MG63 (cell line): ENCODE measurements at regions not wholly inside any gene's neighbourhood (a gene's known extent, or its start where the extent isn't known, plus 50 kb on each side); places are given as distances from the start of the nearest gene placed in this dataset.
A peak's percentile ranks its signal among the peaks of the same experiment; 100 is the strongest.

ENCODE experiments used
- DNase-seq: peaks from one replicate; pipeline ENCODE4 v3.0.0-alpha.2; 2020
- H3K27me3 ChIP-seq: fragments of 250-450 bp; sonication (Bioruptor Pico); 2 replicates; pipeline ENCODE4 v1.5.1; 2020; ENCODE audit warnings: mild to moderate bottlenecking, moderate library complexity
- H3K36me3 ChIP-seq: fragments of 250-450 bp; sonication (Bioruptor Pico); 2 replicates; pipeline ENCODE4 v1.5.1; 2020; ENCODE audit warnings: mild to moderate bottlenecking, moderate library complexity
- H3K4me3 ChIP-seq: fragments of 250-450 bp; sonication (Bioruptor Pico); 2 replicates; pipeline ENCODE4 v1.5.1; 2020; ENCODE audit warnings: mild to moderate bottlenecking, moderate library complexity
- H3K9me3 ChIP-seq: fragments of 250-450 bp; sonication (Bioruptor Pico); 2 replicates; pipeline ENCODE4 v1.5.1; 2020; ENCODE audit warnings: mild to moderate bottlenecking, moderate library complexity

DNA sequence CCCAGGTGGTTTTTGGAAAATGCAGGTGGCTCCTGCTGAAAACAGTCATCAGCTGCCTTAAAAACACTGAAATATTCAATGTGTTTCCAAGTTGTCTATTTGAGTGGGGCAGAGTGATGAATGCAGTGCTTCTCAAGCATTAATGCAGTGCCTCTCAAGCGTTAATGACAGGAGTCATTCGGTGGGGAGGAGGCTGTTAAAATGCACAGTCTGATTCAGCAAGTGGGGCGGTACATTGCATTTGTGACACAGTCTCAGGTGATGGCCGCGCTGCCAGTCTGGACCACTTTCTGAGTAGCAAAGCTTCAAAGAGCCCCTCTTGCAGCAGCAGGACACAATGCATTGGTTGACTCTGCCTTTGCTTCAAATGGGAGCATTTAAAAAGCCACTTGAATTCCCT, 231.4 kb upstream of the RGPD4 start:
- no peak overlapping the region for H3K4me3 ChIP-seq
- no peaks in the 10 kb centered on the region for H3K27me3 ChIP-seq
- no peaks in the 10 kb centered on the region for H3K9me3 ChIP-seq
- DNase-seq = no peak
- no peaks in the 10 kb centered on the region for H3K36me3 ChIP-seq

DNA sequence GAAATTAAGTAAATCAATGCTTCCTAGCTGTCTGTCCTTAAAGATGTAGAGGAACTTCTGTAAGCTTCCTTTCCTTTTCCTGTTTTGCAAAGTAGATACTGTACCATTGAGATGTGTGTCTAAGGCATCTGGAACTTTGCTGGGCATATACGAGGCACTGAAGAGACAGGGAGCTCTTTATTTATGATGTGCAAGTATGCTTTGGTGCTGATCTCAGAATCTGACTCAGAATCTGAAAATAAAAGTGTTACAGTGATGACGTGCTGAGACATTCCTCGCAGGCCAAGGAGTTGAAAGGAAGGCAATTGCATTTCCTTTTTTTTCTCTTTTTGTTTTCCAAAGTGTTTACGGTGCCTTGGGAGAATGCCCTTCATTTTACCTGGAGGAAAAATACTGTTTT, 230.9 kb upstream of the RGPD4 start:
- H3K27me3 ChIP-seq = no peaks in the 10 kb centered on the region
- no peak overlapping the region for H3K4me3 ChIP-seq
- H3K9me3 ChIP-seq = no peaks in the 10 kb centered on the region; the same call in 1 of the 2 replicates
- peak; percentile 18 for DNase-seq
- H3K36me3 ChIP-seq = no peaks in the 10 kb centered on the region

- DNase-seq = no peak
- H3K36me3 ChIP-seq = no peaks in the 10 kb centered on the region
- no peak overlapping the region for H3K4me3 ChIP-seq
- H3K27me3 ChIP-seq = no peaks in the 10 kb centered on the region
- H3K9me3 ChIP-seq = peaks cover 3% of the 10 kb centered on the region; the same call in 1 of the 2 replicates
Measured at GRCh38 chr2:107597507-107597906, 229.2 kb upstream of the RGPD4 start.

DNA sequence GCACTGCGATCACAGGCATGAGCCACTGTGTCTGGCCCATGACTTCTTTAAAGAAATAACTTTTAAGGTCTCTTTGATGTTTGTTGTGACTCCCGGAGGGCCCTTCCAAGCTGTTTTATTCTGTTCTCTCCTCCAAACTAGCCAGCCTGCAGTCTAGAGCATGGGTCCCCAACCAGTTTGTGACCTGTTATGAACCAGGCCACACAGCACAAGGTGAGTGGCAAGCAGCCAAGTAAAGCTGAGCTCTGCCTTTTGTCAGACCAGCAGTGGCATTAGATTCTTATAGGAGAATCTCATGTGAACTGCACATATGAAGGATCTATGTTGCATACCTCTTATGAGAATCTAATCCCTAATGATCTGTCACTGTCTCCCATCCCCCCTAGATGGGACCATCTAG, 223.9 kb upstream of the RGPD4 start:
- Histone ChIP-seq H3K27me3 (no peaks in the 10 kb centered on the region), H3K9me3 (peaks cover 3% of the 10 kb centered on the region; the same call in 1 of the 2 replicates), H3K36me3 (no peaks in the 10 kb centered on the region), H3K4me3 (no peak overlapping the region)
- no peak for DNase-seq

DNA sequence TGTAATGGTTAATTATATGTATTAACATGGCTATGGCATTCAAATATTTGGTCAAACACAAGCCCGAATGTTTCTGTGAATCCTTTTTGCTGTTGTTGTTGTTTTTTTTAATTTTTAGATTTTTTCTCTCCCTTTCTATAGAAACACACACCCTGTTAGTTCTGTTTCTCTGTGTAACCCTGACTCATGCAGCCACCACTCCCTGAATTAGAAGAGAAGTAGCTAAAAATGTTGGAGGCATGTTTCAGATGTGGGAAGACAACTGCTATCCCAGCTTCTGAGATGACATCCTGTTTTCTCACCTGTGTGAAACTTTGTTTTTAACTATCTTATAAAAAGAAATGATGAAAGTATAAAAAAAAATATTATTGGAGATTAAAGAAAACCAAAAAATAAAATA, 219.6 kb upstream of the RGPD4 start:
- Histone ChIP-seq H3K36me3 (no peaks in the 10 kb centered on the region), H3K27me3 (no peaks in the 10 kb centered on the region), H3K4me3 (no peak overlapping the region), H3K9me3 (no peaks in the 10 kb centered on the region)
- no peak for DNase-seq

DNA sequence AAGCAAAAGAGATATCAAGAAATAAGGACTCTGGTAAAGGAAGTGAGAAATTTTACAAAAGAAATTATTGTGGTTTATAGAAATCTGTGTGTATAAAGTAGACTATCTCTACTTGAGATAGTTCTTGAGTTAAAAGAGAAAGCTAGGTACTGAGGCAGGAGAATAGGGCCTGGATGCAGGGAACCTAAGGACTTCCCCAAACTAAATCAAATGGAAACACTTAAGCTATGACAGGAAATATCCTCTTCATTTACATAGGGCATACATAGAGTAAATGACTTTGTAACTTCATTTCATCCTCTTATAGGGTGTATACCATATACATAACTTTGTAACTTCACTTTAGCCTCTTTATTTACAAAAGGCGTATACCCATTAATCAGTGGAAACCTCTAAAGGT, 219.2 kb upstream of the RGPD4 start:
- Histone ChIP-seq H3K27me3 (no peaks in the 10 kb centered on the region), H3K4me3 (no peak overlapping the region), H3K36me3 (no peaks in the 10 kb centered on the region), H3K9me3 (no peaks in the 10 kb centered on the region)
- no peak for DNase-seq

- H3K27me3 ChIP-seq = no peaks in the 10 kb centered on the region
- DNase-seq = no peak
- H3K9me3 ChIP-seq = peaks cover 3% of the 10 kb centered on the region; the same call in 1 of the 2 replicates
- no peaks in the 10 kb centered on the region for H3K36me3 ChIP-seq
- H3K4me3 ChIP-seq = no peak overlapping the region
Measured at GRCh38 chr2:107615039-107615438, 211.7 kb upstream of the RGPD4 start.

GRCh38 chr2:107618769-107619168, 207.9 kb upstream of the RGPD4 start:
- Histone ChIP-seq H3K4me3 (no peak overlapping the region), H3K9me3 (peaks cover 3% of the 10 kb centered on the region; the same call in 1 of the 2 replicates), H3K27me3 (no peaks in the 10 kb centered on the region), H3K36me3 (no peaks in the 10 kb centered on the region)
- no peak for DNase-seq

DNA sequence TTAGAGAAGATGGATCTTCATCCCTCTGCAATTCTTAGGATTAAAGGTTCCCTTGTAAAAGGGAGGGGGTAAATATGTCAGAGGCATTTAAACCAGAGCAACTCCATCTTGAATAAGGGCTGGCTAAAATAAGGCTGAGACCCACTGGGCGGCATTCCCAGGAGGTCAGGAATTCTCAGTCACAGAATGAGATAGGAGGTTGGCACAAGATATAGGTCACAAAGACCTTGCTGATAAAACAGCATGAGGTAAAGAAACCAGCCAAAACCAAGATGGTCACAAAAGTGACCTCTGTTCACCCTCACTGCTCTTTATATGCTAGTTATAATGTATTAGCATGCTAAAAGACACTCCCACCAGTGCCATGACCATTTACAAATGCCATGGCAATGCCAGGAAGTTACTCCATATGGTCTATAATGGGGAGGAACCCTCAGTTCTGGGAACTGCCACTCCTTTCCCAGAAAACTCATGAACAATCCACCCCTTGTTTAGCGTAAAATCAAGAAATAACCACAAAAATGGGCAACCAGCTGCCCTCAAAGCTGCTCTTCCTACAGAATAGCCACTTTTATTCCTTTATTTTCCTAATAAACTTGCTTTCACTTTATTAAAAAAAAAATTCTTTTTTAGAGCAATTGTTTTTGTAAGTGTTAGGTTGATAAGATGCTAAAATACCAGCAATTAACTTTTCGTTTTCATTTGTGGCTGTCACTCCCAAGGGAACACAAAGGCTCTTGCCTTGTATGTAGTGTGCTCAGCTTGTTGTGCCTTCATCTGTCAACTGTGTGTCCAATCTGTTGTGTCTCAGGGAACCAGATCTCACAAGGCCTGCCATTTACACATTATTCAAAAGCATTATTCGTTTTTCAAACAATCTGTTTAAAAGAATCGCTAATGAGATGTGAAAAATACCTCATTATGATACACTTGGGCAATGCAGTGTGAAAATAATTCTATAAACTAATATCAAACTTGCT, 205.2 kb upstream of the RGPD4 start:
- H3K4me3 ChIP-seq = no peak overlapping the region
- DNase-seq = no peak

DNA sequence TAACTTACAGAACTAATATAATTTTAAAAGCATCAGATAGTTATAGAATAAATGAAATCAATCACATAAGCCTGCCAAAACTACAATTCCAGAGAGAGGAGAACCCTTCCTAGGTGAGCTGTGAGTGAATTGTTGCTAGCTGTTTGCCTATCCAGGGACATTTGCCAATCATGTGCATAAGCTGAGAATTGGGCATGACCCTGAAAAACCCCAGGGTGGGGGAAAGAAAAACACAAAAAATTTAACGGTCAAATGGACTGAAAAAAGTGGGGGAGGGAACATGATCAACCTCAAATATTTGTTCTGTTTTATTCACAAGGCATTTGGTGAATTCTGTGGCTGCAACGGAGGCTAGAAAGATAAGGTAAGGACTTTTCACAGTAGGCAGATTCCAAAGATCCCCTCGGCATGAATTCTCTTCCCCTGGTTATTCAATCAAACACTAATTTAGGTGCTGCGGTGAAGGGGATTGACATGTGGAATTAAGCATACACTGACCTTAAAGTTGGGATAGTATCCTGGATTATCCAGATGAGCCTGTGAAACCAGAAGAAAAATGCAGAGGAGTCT, 203.9 kb upstream of the RGPD4 start:
- H3K4me3 ChIP-seq = no peak overlapping the region
- H3K9me3 ChIP-seq = peaks cover 3% of the 10 kb centered on the region; the same call in 1 of the 2 replicates
- no peaks in the 10 kb centered on the region for H3K27me3 ChIP-seq
- no peak for DNase-seq
- H3K36me3 ChIP-seq = no peaks in the 10 kb centered on the region

More for the DNA sequence above, 205.2 kb upstream of the RGPD4 start:
- Histone ChIP-seq H3K27me3 (no peaks in the 10 kb centered on the region), H3K9me3 (peaks cover 3% of the 10 kb centered on the region; the same call in 1 of the 2 replicates), H3K36me3 (no peaks in the 10 kb centered on the region)

- DNase-seq = no peak
- no peak overlapping the region for H3K4me3 ChIP-seq
- no peaks in the 10 kb centered on the region for H3K36me3 ChIP-seq
- H3K27me3 ChIP-seq = no peaks in the 10 kb centered on the region
- H3K9me3 ChIP-seq = peaks cover 4% of the 10 kb centered on the region
Measured at GRCh38 chr2:107625982-107626381, 200.7 kb upstream of the RGPD4 start.

- no peaks in the 10 kb centered on the region for H3K27me3 ChIP-seq
- H3K36me3 ChIP-seq = no peaks in the 10 kb centered on the region
- no peak for DNase-seq
- H3K9me3 ChIP-seq = peaks cover 7% of the 10 kb centered on the region
- H3K4me3 ChIP-seq = no peak overlapping the region
Measured at GRCh38 chr2:107627164-107627563, 199.5 kb upstream of the RGPD4 start.

GRCh38 chr2:107627926-107628325, 198.8 kb upstream of the RGPD4 start:
- no peak overlapping the region for H3K4me3 ChIP-seq
- no peak for DNase-seq
- H3K27me3 ChIP-seq = no peaks in the 10 kb centered on the region
- H3K36me3 ChIP-seq = no peaks in the 10 kb centered on the region
- H3K9me3 ChIP-seq = peaks cover 9% of the 10 kb centered on the region

DNA sequence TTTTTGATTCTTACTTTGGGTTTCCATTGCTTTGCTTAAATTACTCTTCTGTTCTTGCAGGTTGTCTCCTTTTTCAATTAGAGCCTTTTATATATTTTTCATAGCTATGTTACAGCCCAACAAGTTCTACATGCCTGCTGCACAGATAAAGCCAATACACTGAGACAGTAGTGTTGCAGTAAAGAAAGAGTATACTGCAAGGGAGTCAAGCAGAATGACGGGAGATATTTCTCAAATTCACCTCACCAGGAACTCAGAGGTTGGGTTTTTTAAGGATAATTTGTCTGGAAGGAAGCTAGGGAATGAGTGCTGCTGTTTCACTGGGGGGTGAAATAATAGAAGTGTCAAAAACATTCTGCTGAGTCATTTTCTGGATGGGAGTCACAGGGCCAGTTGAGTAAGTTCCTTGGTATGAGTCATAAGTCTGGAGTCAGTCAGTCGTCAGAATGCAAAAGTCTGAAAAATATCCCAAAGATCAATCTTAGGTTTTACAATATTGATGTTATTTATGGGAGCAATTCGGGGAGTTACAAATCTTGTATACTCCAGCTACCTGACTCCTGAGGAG, 193.0 kb upstream of the RGPD4 start:
- no peak overlapping the region for H3K4me3 ChIP-seq
- no peaks in the 10 kb centered on the region for H3K36me3 ChIP-seq
- DNase-seq = peak; percentile 47
- peaks cover 21% of the 10 kb centered on the region for H3K9me3 ChIP-seq
- H3K27me3 ChIP-seq = no peaks in the 10 kb centered on the region

DNA sequence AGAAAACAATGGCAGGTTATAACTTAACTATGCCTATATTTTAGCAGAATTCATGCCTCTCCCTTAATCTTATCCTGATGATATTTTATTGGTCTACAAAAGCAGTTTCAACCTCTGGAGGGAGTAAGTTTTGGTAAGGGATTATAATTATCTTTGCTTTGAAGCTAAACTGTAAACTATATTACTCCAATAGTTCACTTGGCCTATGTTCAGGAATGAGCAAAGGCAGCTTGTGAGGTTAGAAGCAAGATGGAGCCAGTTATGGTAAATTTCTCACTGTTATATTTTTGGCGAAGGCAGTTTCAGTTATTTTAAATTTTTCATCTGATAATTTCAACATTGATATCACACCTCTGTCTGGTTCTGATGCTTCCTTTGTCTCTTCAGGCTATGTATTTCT, 192.5 kb upstream of the RGPD4 start:
- Histone ChIP-seq H3K4me3 (no peak overlapping the region), H3K27me3 (no peaks in the 10 kb centered on the region), H3K36me3 (no peaks in the 10 kb centered on the region), H3K9me3 (peaks cover 19% of the 10 kb centered on the region)
- no peak for DNase-seq

GRCh38 chr2:107635883-107636282, 190.8 kb upstream of the RGPD4 start:
- DNase-seq = peak; percentile 20
- H3K36me3 ChIP-seq = no peaks in the 10 kb centered on the region
- no peaks in the 10 kb centered on the region for H3K27me3 ChIP-seq
- peaks cover 19% of the 10 kb centered on the region for H3K9me3 ChIP-seq
- H3K4me3 ChIP-seq = no peak overlapping the region

- H3K4me3 ChIP-seq = no peak overlapping the region
- H3K27me3 ChIP-seq = no peaks in the 10 kb centered on the region
- no peaks in the 10 kb centered on the region for H3K36me3 ChIP-seq
- DNase-seq = no peak
- H3K9me3 ChIP-seq = no peaks in the 10 kb centered on the region; the same call in 1 of the 2 replicates
Measured at GRCh38 chr2:107645586-107645985, 181.1 kb upstream of the RGPD4 start.
